IPS DF 6.9 (cell line): ENCODE measurements at regions not wholly inside any gene's neighbourhood (a gene's known extent, or its start where the extent isn't known, plus 50 kb on each side); places are given as distances from the start of the nearest gene placed in this dataset.
A peak's percentile ranks its signal among the peaks of the same experiment; 100 is the strongest.

Experiments used
- DNase-seq: peaks from one replicate; pipeline ENCODE4 v3.0.0-alpha.2; 2013; ENCODE audit warnings: low read depth, low spot score
- H3K27ac ChIP-seq: one replicate; pipeline ENCODE4 v1.5.1; 2013; ENCODE audit warnings: low read length, control low read depth
- H3K27me3 ChIP-seq: 2 replicates; pipeline ENCODE4 v1.6.1; 2013; ENCODE audit warnings: mild to moderate bottlenecking, low read length; ENCODE audit not compliant: control insufficient read depth, insufficient read depth
- H3K36me3 ChIP-seq: 2 replicates; pipeline ENCODE4 v1.6.1; 2013; ENCODE audit warnings: low read length; ENCODE audit not compliant: control insufficient read depth, insufficient read depth
- H3K4me1 ChIP-seq: 2 replicates; pipeline ENCODE4 v1.6.1; 2013; ENCODE audit warnings: low read length; ENCODE audit not compliant: control insufficient read depth, insufficient read depth
- H3K4me3 ChIP-seq: 2 replicates; pipeline ENCODE4 v1.5.1; 2013; ENCODE audit warnings: mild to moderate bottlenecking, low read length
- H3K9me3 ChIP-seq: 2 replicates; pipeline ENCODE4 v1.6.1; 2013; ENCODE audit warnings: low read length, inconsistent platforms; ENCODE audit not compliant: control insufficient read depth, insufficient read depth
- WGBS: extraction: QIAGEN DNeasy Blood & Tissue Kit; methylation state at CpG from one replicate; pipeline ENCODE4 v1.1.7; 2013; ENCODE audit warnings: mixed read lengths, missing lambda C conversion rate; ENCODE audit not compliant: insufficient read length, insufficient coverage; 5-methylcytosine and 5-hydroxymethylcytosine counted together

DNA sequence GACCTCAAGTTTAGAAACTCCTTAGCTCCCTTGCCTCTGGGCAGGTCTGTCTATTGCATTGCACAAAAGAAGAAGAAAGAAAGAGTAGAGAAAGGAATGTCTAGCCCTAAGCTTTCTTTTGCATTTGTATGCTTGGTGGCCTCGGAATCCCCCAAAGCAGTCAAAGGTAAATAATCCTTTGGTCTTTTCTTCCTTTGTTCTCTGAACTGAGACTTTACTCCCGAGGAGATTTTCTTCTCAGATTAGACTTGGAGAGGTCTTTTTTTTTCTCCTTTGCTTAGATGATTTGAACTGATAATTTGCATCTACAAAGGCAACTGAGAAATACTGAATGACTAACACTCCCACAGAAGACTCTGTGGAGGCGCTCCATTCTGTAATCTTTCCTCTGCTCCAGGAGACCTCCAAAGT lies 93.2 kb downstream of the AKR1D1 start:
- Histone ChIP-seq H3K9me3 (no peaks in the 10 kb centered on the region), H3K4me1 (peaks cover 1% of the 10 kb centered on the region; the same call in 1 of the 2 replicates), H3K27me3 (no peaks in the 10 kb centered on the region), H3K27ac (no peak overlapping the region), H3K4me3 (no peak overlapping the region), H3K36me3 (no peaks in the 10 kb centered on the region)
- peak; percentile 55 for DNase-seq
- WGBS: no CpG with 5 or more reads among the region's 3 CpGs

DNA sequence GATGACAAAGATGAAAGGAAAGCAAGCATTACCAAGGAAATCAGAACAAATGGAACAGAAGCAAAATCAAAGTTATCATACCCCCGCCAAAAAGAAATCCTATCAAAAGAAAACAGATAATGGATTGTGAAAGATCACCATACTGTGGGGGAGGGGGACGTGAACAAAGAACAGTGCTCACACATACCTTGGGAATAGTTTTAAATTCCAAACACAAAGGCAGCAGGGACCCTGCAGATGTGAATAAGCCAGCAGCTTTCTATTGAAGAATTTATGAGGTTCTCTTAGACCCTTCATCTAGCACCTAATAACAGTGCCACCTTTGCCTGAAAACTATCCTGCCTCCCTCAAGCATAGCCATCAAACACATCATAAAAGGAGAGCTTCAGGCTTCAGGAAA lies 94.0 kb downstream of the AKR1D1 start:
- H3K9me3 ChIP-seq: no peaks in the 10 kb centered on the region
- H3K27ac ChIP-seq: peak overlapping the region; percentile 98
- no peak for DNase-seq
- peaks cover 1% of the 10 kb centered on the region; the same call in 1 of the 2 replicates for H3K4me1 ChIP-seq
- H3K27me3 ChIP-seq: no peaks in the 10 kb centered on the region
- H3K36me3 ChIP-seq: no peaks in the 10 kb centered on the region
- H3K4me3 ChIP-seq: no peak overlapping the region
- no CpG with 5 or more reads among the region's 2 CpGs for WGBS

DNA sequence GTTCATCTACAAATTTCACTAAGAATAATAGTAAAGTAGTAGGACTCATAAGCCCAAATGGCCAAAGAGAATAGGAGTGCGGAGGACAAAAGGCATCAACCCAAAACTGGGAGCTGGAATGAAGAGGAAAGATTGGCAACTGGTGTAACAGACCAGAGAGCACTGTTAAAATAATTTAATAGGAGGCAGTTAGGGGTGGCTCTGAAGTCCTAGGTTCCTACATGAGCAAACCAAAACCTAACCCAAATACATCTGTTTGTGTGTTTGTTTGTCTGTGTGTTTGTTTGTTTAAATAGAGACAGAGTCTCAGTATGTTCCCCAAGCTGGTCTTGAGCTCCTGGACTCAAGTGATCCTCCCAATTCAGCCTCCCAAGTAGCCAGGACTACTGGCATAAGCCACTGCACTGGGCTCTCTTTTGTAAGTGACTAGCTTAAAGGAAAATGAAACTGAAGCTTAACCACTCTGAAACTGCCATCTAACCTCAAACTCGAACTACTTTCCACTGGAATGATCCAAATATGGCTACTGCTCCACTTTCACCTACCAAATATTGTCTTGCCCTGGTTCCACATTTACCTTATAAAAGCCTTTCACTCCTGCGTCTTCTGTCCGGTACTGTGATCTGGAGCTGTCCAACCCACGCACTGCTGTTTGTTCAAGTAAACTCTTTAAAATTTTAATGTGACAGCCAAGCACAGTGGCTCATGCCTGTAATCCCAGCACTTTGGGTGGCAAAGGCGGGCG lies 94.9 kb downstream of the AKR1D1 start:
- Histone ChIP-seq H3K27me3 (no peaks in the 10 kb centered on the region), H3K36me3 (no peaks in the 10 kb centered on the region), H3K4me3 (no peak overlapping the region), H3K4me1 (peaks cover 1% of the 10 kb centered on the region; the same call in 1 of the 2 replicates), H3K9me3 (no peaks in the 10 kb centered on the region), H3K27ac (peak overlapping the region; percentile 98)
- WGBS: no CpG with 5 or more reads among the region's 7 CpGs
- no peak for DNase-seq

DNA sequence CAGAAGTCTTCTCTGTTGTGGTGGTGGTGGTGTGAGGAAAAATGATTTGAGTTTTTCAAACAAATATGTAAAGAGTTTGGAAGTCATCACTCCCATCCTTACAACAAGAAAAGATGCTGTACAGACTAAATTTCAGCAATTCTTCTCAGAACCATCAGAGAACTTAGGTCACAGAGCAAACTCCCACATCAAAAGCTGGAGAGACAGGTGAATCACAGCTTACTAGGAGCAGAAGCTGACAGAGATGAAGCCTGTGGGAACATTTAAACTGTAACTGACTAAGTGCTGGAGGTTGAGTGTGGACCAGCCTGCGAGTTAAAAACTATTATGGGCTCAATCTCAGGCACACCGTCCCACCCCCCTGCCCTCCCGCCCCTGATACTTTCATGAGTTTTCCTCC lies 97.3 kb downstream of the AKR1D1 start:
- Histone ChIP-seq H3K4me1 (no peaks in the 10 kb centered on the region), H3K36me3 (no peaks in the 10 kb centered on the region), H3K27me3 (no peaks in the 10 kb centered on the region), H3K9me3 (no peaks in the 10 kb centered on the region), H3K4me3 (no peak overlapping the region), H3K27ac (no peak overlapping the region)
- no peak for DNase-seq
- no CpG with 5 or more reads among the region's 3 CpGs for WGBS

DNA sequence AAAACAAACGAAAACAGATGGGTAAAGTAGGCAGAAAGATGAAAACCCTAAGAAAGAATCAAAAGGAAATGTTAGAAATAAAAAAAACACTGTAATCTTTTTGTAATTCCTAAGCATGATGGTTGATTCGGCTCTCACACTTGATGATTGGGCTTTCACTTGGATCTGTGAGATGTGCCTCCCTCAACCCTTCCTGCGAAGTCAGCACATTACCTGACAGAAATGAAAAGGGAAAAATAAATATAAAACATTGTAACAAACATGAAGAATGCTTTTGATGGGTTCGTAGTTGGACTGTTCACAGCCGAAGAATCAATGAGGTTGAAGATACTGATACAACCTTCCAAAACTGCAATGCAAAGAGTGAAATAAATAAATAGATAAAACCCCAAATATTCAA lies 99.8 kb downstream of the AKR1D1 start:
- no peak overlapping the region for H3K4me3 ChIP-seq
- no peaks in the 10 kb centered on the region for H3K36me3 ChIP-seq
- H3K9me3 ChIP-seq: no peaks in the 10 kb centered on the region
- H3K4me1 ChIP-seq: no peaks in the 10 kb centered on the region
- WGBS: no CpG with 5 or more reads among the region's 5 CpGs
- no peak for DNase-seq
- no peak overlapping the region for H3K27ac ChIP-seq
- H3K27me3 ChIP-seq: no peaks in the 10 kb centered on the region

DNA sequence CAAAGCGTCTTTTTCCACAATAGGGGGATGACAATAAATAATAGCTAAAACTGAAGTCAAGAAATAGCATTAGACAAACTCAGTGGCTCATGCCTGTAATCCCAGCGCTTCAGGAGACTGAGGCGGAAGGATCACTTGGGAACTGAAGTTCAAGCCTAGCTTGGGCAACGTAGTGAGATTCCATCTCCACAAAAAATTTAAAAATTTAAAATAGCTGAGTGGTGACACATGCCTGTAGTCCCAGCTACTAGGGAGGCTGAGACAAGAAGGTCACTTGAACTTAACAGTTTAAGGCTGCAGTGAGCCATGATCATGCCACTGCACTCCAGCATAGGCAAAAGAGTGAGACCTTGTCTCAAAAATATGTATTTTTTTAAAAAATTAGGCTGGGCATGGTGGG lies 107.9 kb downstream of the AKR1D1 start:
- no peak overlapping the region for H3K4me3 ChIP-seq
- WGBS: no CpG with 5 or more reads among the region's 4 CpGs
- no peaks in the 10 kb centered on the region for H3K4me1 ChIP-seq
- peaks cover 5% of the 10 kb centered on the region for H3K9me3 ChIP-seq
- no peak overlapping the region for H3K27ac ChIP-seq
- DNase-seq: no peak
- H3K36me3 ChIP-seq: no peaks in the 10 kb centered on the region
- no peaks in the 10 kb centered on the region for H3K27me3 ChIP-seq

DNA sequence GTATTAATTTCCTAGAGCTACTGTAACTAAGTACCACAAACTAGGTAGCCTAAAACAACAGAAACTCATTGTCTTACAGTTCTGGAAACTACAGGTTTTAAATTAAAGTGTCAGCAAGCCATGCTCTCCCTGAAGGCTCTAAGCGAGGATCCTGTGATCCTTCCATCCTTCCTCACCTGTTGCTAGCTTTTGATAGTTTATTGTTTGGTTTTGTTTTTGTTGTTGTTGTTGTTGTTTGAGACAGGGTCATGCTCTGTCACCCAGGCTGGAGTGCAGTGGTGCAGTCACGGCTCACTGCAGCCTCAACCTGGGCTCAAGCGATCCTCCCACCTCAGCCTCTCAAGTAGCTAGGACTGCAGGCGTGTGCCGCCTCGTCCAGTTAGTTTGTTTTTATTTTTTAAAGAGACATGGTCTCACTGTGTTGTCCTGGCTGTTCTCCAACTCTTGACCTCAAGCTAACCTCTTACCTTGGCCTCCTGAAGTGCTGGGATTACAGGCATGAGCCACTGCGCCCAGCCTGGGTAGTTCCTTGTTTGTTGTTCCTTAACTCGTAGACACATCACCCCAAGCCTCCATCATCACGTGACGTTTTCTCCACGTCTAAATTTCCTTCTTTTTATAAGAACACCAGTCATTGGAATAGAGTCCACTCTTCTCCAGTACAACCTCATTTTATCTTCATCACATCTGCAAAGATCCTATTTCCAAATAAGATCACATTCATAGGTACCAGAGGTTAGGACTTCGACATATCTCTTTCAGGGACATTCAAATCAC lies 109.1 kb downstream of the AKR1D1 start:
- H3K9me3 ChIP-seq: peaks cover 5% of the 10 kb centered on the region
- H3K27ac ChIP-seq: no peak overlapping the region
- H3K36me3 ChIP-seq: no peaks in the 10 kb centered on the region
- no peaks in the 10 kb centered on the region for H3K27me3 ChIP-seq
- DNase-seq: no peak
- H3K4me1 ChIP-seq: no peaks in the 10 kb centered on the region
- no peak overlapping the region for H3K4me3 ChIP-seq
- no CpG with 5 or more reads among the region's 12 CpGs for WGBS

DNA sequence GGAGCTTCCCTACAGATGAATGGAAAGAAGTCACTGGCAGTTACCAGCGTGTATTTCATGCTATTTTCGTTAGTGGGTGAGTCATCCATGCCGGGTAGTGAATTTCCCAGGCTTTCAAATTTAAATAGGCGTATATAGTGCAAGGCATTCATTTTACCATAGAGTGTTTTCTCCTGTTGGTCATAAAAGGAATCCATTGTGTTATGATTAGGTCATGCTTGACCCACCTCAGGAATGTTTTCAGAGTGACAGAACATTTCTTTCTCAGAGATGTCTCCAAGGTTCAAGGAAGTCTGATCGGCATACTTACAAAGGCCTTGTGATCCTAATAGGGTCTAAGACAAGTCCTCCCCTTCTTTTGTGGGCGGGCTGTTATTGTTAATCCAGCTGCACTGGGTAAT lies 110.7 kb downstream of the AKR1D1 start:
- Histone ChIP-seq H3K4me3 (no peak overlapping the region), H3K27me3 (no peaks in the 10 kb centered on the region), H3K9me3 (peaks cover 5% of the 10 kb centered on the region), H3K36me3 (no peaks in the 10 kb centered on the region), H3K4me1 (no peaks in the 10 kb centered on the region), H3K27ac (no peak overlapping the region)
- no peak for DNase-seq
- no CpG with 5 or more reads among the region's 6 CpGs for WGBS

DNA sequence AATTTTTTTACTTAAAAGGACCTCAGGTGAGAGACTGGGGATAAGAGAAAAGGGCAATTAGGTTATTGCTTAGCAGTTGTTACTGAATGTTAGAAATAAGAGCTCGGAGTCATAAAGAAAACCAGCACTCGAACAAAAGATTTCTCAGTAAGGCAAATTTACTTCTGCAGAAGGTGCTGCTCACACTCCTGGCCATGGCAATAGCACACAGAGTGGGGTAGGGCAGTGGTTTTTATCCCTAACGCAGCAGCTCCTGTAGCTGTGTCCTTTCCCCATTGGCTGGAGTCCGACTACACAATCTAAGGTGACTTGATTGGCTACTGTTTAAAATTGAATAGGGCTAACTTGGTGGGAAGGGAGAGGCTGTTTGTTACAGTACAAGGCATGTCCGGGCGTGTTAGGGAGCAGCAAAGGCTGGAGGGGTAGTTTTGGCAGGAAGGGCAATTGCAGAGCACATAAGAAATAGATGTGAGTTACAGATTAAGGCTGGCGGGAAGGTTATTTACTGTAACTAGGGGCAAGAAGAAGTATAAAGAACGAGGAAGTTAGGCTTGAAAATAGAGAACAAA lies 112.1 kb downstream of the AKR1D1 start:
- DNase-seq: no peak
- Histone ChIP-seq H3K4me1 (no peaks in the 10 kb centered on the region), H3K27me3 (no peaks in the 10 kb centered on the region), H3K9me3 (peaks cover 5% of the 10 kb centered on the region), H3K4me3 (no peak overlapping the region), H3K36me3 (no peaks in the 10 kb centered on the region), H3K27ac (no peak overlapping the region)
- WGBS: no CpG with 5 or more reads among the region's 8 CpGs

DNA sequence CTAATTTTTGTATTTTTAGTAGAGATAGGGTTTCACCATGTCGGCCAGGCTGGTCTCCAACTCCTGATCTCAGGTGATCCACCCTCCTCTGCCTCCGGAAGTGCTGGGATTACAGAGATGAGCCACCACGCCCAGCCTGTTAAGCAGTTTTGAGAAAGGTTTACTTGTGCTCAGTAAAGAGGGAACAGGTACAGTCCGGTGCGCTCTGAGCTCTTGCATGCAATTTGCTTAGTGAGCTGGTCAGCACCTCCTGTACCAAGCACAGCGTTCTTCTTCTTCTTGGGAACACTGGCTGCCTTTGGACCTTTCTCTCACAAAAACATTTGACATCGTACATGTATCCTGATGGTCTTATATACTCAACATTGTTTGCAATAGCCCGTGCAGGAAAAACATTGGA lies 118.3 kb downstream of the AKR1D1 start:
- whole genome bisulfite sequencing: no CpG with 5 or more reads among the region's 8 CpGs
- H3K4me1 ChIP-seq: no peaks in the 10 kb centered on the region
- H3K36me3 ChIP-seq: no peaks in the 10 kb centered on the region
- H3K27me3 ChIP-seq: no peaks in the 10 kb centered on the region
- H3K4me3 ChIP-seq: no peak overlapping the region
- no peaks in the 10 kb centered on the region for H3K9me3 ChIP-seq
- DNase-seq: no peak
- no peak overlapping the region for H3K27ac ChIP-seq
